ENCODE measurements at regions not wholly inside any gene's neighbourhood (a gene's known extent, or its start where the extent isn't known, plus 50 kb on each side); places are given as distances from the start of the nearest gene placed in this dataset.

- no peaks in the 10 kb centered on the region for H3K27me3 ChIP-seq (ENCODE audit: control insufficient read depth, insufficient read depth, low read length)
- no peak overlapping the region for H3K27ac ChIP-seq (ENCODE audit: low read depth, low read length)
- no peak overlapping the region for H3K9ac ChIP-seq (ENCODE audit: low read depth, low read length)
Observed at GRCh38 chr7:93015779-93016481, 101.8 kb downstream of the SAMD9 start.

GRCh38 chr7:93015101-93015778 lies 102.5 kb downstream of the SAMD9 start:
- Histone ChIP-seq H3K36me3 (ENCODE audit: control insufficient read depth, insufficient read depth, low read length) (no peaks in the 10 kb centered on the region), H3K4me3 (ENCODE audit: low read depth, low read length) (no peak overlapping the region), H3K27ac (ENCODE audit: low read depth, low read length) (no peak overlapping the region), H3K27me3 (ENCODE audit: control insufficient read depth, insufficient read depth, low read length) (no peaks in the 10 kb centered on the region), H3K9ac (ENCODE audit: low read depth, low read length) (no peak overlapping the region), H3K9me3 (ENCODE audit: control insufficient read depth, insufficient read depth, low read length) (no peaks in the 10 kb centered on the region), H3K4me1 (ENCODE audit: control insufficient read depth, insufficient read depth, low read length) (peaks cover 18% of the 10 kb centered on the region)

More at GRCh38 chr7:93015779-93016481, 101.8 kb downstream of the SAMD9 start:
- Histone ChIP-seq H3K9me3 (ENCODE audit: control insufficient read depth, insufficient read depth, low read length) (no peaks in the 10 kb centered on the region), H3K4me1 (ENCODE audit: control insufficient read depth, insufficient read depth, low read length) (peaks cover 13% of the 10 kb centered on the region; the same call in 1 of the 2 replicates), H3K4me3 (ENCODE audit: low read depth, low read length) (no peak overlapping the region), H3K36me3 (ENCODE audit: control insufficient read depth, insufficient read depth, low read length) (no peaks in the 10 kb centered on the region)

- H3K27me3 ChIP-seq (ENCODE audit: control insufficient read depth, insufficient read depth, low read length) = no peaks in the 10 kb centered on the region
- no peak overlapping the region for H3K9ac ChIP-seq (ENCODE audit: low read depth, low read length)
- peaks cover 18% of the 10 kb centered on the region for H3K4me1 ChIP-seq (ENCODE audit: control insufficient read depth, insufficient read depth, low read length)
- H3K36me3 ChIP-seq (ENCODE audit: control insufficient read depth, insufficient read depth, low read length) = no peaks in the 10 kb centered on the region
- H3K27ac ChIP-seq (ENCODE audit: low read depth, low read length) = no peak overlapping the region
- no peaks in the 10 kb centered on the region for H3K9me3 ChIP-seq (ENCODE audit: control insufficient read depth, insufficient read depth, low read length)
- no peak overlapping the region for H3K4me3 ChIP-seq (ENCODE audit: low read depth, low read length)
Observed at GRCh38 chr7:93014410-93014809, 103.4 kb downstream of the SAMD9 start.

GRCh38 chr7:93013446-93014061 lies 104.2 kb downstream of the SAMD9 start:
- peaks cover 18% of the 10 kb centered on the region for H3K4me1 ChIP-seq (ENCODE audit: control insufficient read depth, insufficient read depth, low read length)
- H3K36me3 ChIP-seq (ENCODE audit: control insufficient read depth, insufficient read depth, low read length) = no peaks in the 10 kb centered on the region
- no peak overlapping the region for H3K9ac ChIP-seq (ENCODE audit: low read depth, low read length)
- no peaks in the 10 kb centered on the region for H3K9me3 ChIP-seq (ENCODE audit: control insufficient read depth, insufficient read depth, low read length)
- no peaks in the 10 kb centered on the region for H3K27me3 ChIP-seq (ENCODE audit: control insufficient read depth, insufficient read depth, low read length)
- H3K27ac ChIP-seq (ENCODE audit: low read depth, low read length) = no peak overlapping the region
- H3K4me3 ChIP-seq (ENCODE audit: low read depth, low read length) = no peak overlapping the region

- Histone ChIP-seq H3K9me3 (ENCODE audit: control insufficient read depth, insufficient read depth, low read length) (no peaks in the 10 kb centered on the region), H3K36me3 (ENCODE audit: control insufficient read depth, insufficient read depth, low read length) (no peaks in the 10 kb centered on the region), H3K4me1 (ENCODE audit: control insufficient read depth, insufficient read depth, low read length) (peaks cover 18% of the 10 kb centered on the region), H3K27ac (ENCODE audit: low read depth, low read length) (no peak overlapping the region), H3K27me3 (ENCODE audit: control insufficient read depth, insufficient read depth, low read length) (no peaks in the 10 kb centered on the region), H3K9ac (ENCODE audit: low read depth, low read length) (no peak overlapping the region), H3K4me3 (ENCODE audit: low read depth, low read length) (no peak overlapping the region)
Observed at GRCh38 chr7:93011351-93012294, 106.2 kb downstream of the SAMD9 start.

GRCh38 chr7:93008833-93009232 lies 108.9 kb downstream of the SAMD9 start:
- Histone ChIP-seq H3K9me3 (ENCODE audit: control insufficient read depth, insufficient read depth, low read length) (no peaks in the 10 kb centered on the region), H3K4me1 (ENCODE audit: control insufficient read depth, insufficient read depth, low read length) (peaks cover 4% of the 10 kb centered on the region), H3K4me3 (ENCODE audit: low read depth, low read length) (no peak overlapping the region), H3K36me3 (ENCODE audit: control insufficient read depth, insufficient read depth, low read length) (no peaks in the 10 kb centered on the region), H3K27me3 (ENCODE audit: control insufficient read depth, insufficient read depth, low read length) (no peaks in the 10 kb centered on the region), H3K9ac (ENCODE audit: low read depth, low read length) (no peak overlapping the region), H3K27ac (ENCODE audit: low read depth, low read length) (no peak overlapping the region)

- Histone ChIP-seq H3K9me3 (ENCODE audit: control insufficient read depth, insufficient read depth, low read length) (no peaks in the 10 kb centered on the region), H3K4me1 (ENCODE audit: control insufficient read depth, insufficient read depth, low read length) (peaks cover 4% of the 10 kb centered on the region), H3K27ac (ENCODE audit: low read depth, low read length) (no peak overlapping the region), H3K4me3 (ENCODE audit: low read depth, low read length) (no peak overlapping the region), H3K27me3 (ENCODE audit: control insufficient read depth, insufficient read depth, low read length) (no peaks in the 10 kb centered on the region), H3K9ac (ENCODE audit: low read depth, low read length) (no peak overlapping the region), H3K36me3 (ENCODE audit: control insufficient read depth, insufficient read depth, low read length) (no peaks in the 10 kb centered on the region)
Observed at GRCh38 chr7:93006480-93007095, 111.2 kb downstream of the SAMD9 start.

GRCh38 chr7:93004906-93005305 lies 112.9 kb downstream of the SAMD9 start:
- Histone ChIP-seq H3K27ac (ENCODE audit: low read depth, low read length) (no peak overlapping the region), H3K9me3 (ENCODE audit: control insufficient read depth, insufficient read depth, low read length) (no peaks in the 10 kb centered on the region), H3K9ac (ENCODE audit: low read depth, low read length) (no peak overlapping the region), H3K27me3 (ENCODE audit: control insufficient read depth, insufficient read depth, low read length) (no peaks in the 10 kb centered on the region), H3K4me3 (ENCODE audit: low read depth, low read length) (no peak overlapping the region), H3K4me1 (ENCODE audit: control insufficient read depth, insufficient read depth, low read length) (no peaks in the 10 kb centered on the region), H3K36me3 (ENCODE audit: control insufficient read depth, insufficient read depth, low read length) (no peaks in the 10 kb centered on the region)

GRCh38 chr7:92997719-92998118 lies 120.1 kb downstream of the SAMD9 start:
- H3K9ac ChIP-seq (ENCODE audit: low read depth, low read length) = no peak overlapping the region
- no peaks in the 10 kb centered on the region for H3K36me3 ChIP-seq (ENCODE audit: control insufficient read depth, insufficient read depth, low read length)
- H3K27me3 ChIP-seq (ENCODE audit: control insufficient read depth, insufficient read depth, low read length) = no peaks in the 10 kb centered on the region

GRCh38 chr7:92997152-92997551 lies 120.6 kb downstream of the SAMD9 start:
- Histone ChIP-seq H3K9ac (ENCODE audit: low read depth, low read length) (no peak overlapping the region), H3K36me3 (ENCODE audit: control insufficient read depth, insufficient read depth, low read length) (no peaks in the 10 kb centered on the region), H3K27ac (ENCODE audit: low read depth, low read length) (no peak overlapping the region), H3K4me1 (ENCODE audit: control insufficient read depth, insufficient read depth, low read length) (peaks cover 9% of the 10 kb centered on the region), H3K9me3 (ENCODE audit: control insufficient read depth, insufficient read depth, low read length) (no peaks in the 10 kb centered on the region), H3K27me3 (ENCODE audit: control insufficient read depth, insufficient read depth, low read length) (no peaks in the 10 kb centered on the region), H3K4me3 (ENCODE audit: low read depth, low read length) (no peak overlapping the region)

More at GRCh38 chr7:92997719-92998118, 120.1 kb downstream of the SAMD9 start:
- no peak overlapping the region for H3K4me3 ChIP-seq (ENCODE audit: low read depth, low read length)
- no peaks in the 10 kb centered on the region for H3K9me3 ChIP-seq (ENCODE audit: control insufficient read depth, insufficient read depth, low read length)
- no peak overlapping the region for H3K27ac ChIP-seq (ENCODE audit: low read depth, low read length)
- peaks cover 3% of the 10 kb centered on the region for H3K4me1 ChIP-seq (ENCODE audit: control insufficient read depth, insufficient read depth, low read length)

All from HUES48 (cell line).